GM12892 (cell line): ENCODE measurements at regions not wholly inside any gene's neighbourhood (a gene's known extent, or its start where the extent isn't known, plus 50 kb on each side); places are given as distances from the start of the nearest gene placed in this dataset.
"Not testable (repeated sequence)": the region's sequence is repeated elsewhere in the genome, so short reads cannot be mapped to it uniquely, and the experiment has no call there.

ENCODE experiments used
- POLR2A ChIP-seq: IDR thresholded peaks from 2 replicates; pipeline ENCODE4 v1.6.1; 2011; ENCODE audit warnings: low read depth, low read length, control low read depth
- POLR2AphosphoS5 ChIP-seq: IDR thresholded peaks from 2 replicates; pipeline ENCODE4 v1.6.1; 2011; ENCODE audit warnings: low read depth, low read length, control low read depth
- TAF1 ChIP-seq: IDR thresholded peaks from 2 replicates; pipeline ENCODE4 v1.6.1; 2011; ENCODE audit warnings: low read depth, mild to moderate bottlenecking, control low read depth, low read length, borderline replicate concordance

DNA sequence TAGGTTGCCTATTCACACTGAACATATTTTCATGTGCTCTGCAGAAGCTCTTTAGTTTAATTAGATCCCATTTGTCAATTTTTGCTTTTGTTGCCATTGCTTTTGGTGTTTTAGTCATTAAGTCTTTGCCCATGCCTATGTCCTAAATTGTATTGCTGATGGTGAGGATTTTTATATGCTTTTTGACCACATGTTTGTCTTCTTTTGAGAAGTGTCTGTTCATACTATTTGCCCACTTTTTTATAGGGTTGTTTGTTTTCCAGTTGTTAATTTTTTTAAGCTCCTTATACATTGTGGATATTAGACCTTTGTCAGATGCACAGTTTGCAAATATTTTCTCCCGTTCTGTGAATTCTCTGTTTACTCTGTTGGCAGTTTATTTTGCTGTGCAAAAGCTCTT lies 84.5 kb upstream of the LRIF1 start:
- TF ChIP-seq TAF1, POLR2A, POLR2AphosphoS5: not testable (repeated sequence)
